ENCODE measurements at regions not wholly inside any gene's neighbourhood (a gene's known extent, or its start where the extent isn't known, plus 50 kb on each side); places are given as distances from the start of the nearest gene placed in this dataset.
"Not testable (repeated sequence)": the region's sequence is repeated elsewhere in the genome, so short reads cannot be mapped to it uniquely, and the experiment has no call there.

GRCh38 chr13:109939180-109939579, 152.8 kb upstream of the IRS2 start:
- DNase-seq (ENCODE audit: low read depth): no peak

GRCh38 chr13:109938255-109938936, 152.0 kb upstream of the IRS2 start:
- DNase-seq (ENCODE audit: low read depth): peak; percentile 93

GRCh38 chr13:109934520-109934919, 148.1 kb upstream of the IRS2 start:
- not testable (repeated sequence) for DNase-seq (ENCODE audit: low read depth)

GRCh38 chr13:109933476-109933875, 147.1 kb upstream of the IRS2 start:
- no peak for DNase-seq (ENCODE audit: low read depth)

- DNase-seq (ENCODE audit: low read depth): peak; percentile 86
These were observed 138.0 kb upstream of the IRS2 start for GRCh38 chr13:109924376-109924775.

GRCh38 chr13:109922518-109922917, 136.1 kb upstream of the IRS2 start:
- DNase-seq (ENCODE audit: low read depth): peak; percentile 59

- peak; percentile 37 for DNase-seq (ENCODE audit: low read depth)
These were observed 133.5 kb upstream of the IRS2 start for GRCh38 chr13:109919715-109920375.

GRCh38 chr13:109918179-109918711, 131.9 kb upstream of the IRS2 start:
- peak; percentile 73 for DNase-seq (ENCODE audit: low read depth)

- DNase-seq (ENCODE audit: low read depth): no peak
These were observed 131.0 kb upstream of the IRS2 start for GRCh38 chr13:109917422-109917821.

GRCh38 chr13:109913936-109914510, 127.6 kb upstream of the IRS2 start:
- no peak for DNase-seq (ENCODE audit: low read depth)

GRCh38 chr13:109913186-109913585, 126.8 kb upstream of the IRS2 start:
- no peak for DNase-seq (ENCODE audit: low read depth)

GRCh38 chr13:109910194-109910593, 123.8 kb upstream of the IRS2 start:
- no peak for DNase-seq (ENCODE audit: low read depth)

GRCh38 chr13:109906976-109907375, 120.6 kb upstream of the IRS2 start:
- no peak for DNase-seq (ENCODE audit: low read depth)

- no peak for DNase-seq (ENCODE audit: low read depth)
These were observed 117.8 kb upstream of the IRS2 start for GRCh38 chr13:109904218-109904617.

GRCh38 chr13:109900741-109901140, 114.4 kb upstream of the IRS2 start:
- no peak for DNase-seq (ENCODE audit: low read depth)

- DNase-seq (ENCODE audit: low read depth): no peak
These were observed 113.9 kb upstream of the IRS2 start for GRCh38 chr13:109900320-109900719.

GRCh38 chr13:109899748-109900147, 113.4 kb upstream of the IRS2 start:
- no peak for DNase-seq (ENCODE audit: low read depth)

- DNase-seq (ENCODE audit: low read depth): no peak
These were observed 112.9 kb upstream of the IRS2 start for GRCh38 chr13:109899316-109899715.

- DNase-seq (ENCODE audit: low read depth): no peak
These were observed 111.7 kb upstream of the IRS2 start for GRCh38 chr13:109897988-109898624.

- DNase-seq (ENCODE audit: low read depth): no peak
These were observed 105.7 kb upstream of the IRS2 start for GRCh38 chr13:109892101-109892500.

- DNase-seq (ENCODE audit: low read depth): no peak
These were observed 98.9 kb upstream of the IRS2 start for GRCh38 chr13:109885235-109885634.

GRCh38 chr13:109884462-109884861, 98.1 kb upstream of the IRS2 start:
- no peak for DNase-seq (ENCODE audit: low read depth)

All from amniotic epithelial cell (primary cell).